ENCODE measurements at regions not wholly inside any gene's neighbourhood (a gene's known extent, or its start where the extent isn't known, plus 50 kb on each side); places are given as distances from the start of the nearest gene placed in this dataset.

GRCh38 chr5:44987026-44987425, 178.3 kb downstream of the MRPS30 start:
- no peak for TF ChIP-seq CTCF (IDR thresholded peaks at IDR 0.05)
- no peak for TF ChIP-seq POLR2AphosphoS5 (IDR thresholded peaks at IDR 0.05)

All from breast epithelium (tissue), 3 donors.